SK-N-MC (cell line): ENCODE measurements at regions not wholly inside any gene's neighbourhood (a gene's known extent, or its start where the extent isn't known, plus 50 kb on each side); places are given as distances from the start of the nearest gene placed in this dataset.

Experiments
- EZH2 ChIP-seq: fragments of 200-600 bp; sonication (generic); IDR thresholded peaks from one replicate; pipeline ENCODE4 v1.6.1; 2017; ENCODE audit warnings: antibody characterized with exemption
- FOXP2 ChIP-seq: optimal IDR thresholded peaks from 2 replicates; pipeline ENCODE3; 2011; ENCODE audit warnings: mild to moderate bottlenecking, moderate library complexity; ENCODE audit not compliant: insufficient read depth; ENCODE audit errors: extremely low read length, control extremely low read depth
- POLR2AphosphoS5 ChIP-seq: IDR thresholded peaks from 2 replicates; pipeline ENCODE4 v1.6.1; 2012; ENCODE audit warnings: mild to moderate bottlenecking, low read depth, low read length, borderline replicate concordance

- TF ChIP-seq FOXP2 (no peak), EZH2 (no peak), POLR2AphosphoS5 (no peak)
Observed at GRCh38 chr10:22111260-22111659, 106.6 kb downstream of the EBLN1 start.
